GM18909 (cell line): ENCODE measurements at regions not wholly inside any gene's neighbourhood (a gene's known extent, or its start where the extent isn't known, plus 50 kb on each side); places are given as distances from the start of the nearest gene placed in this dataset.

Experiments
- ATAC-seq: cut with Tn5 transposase; IDR thresholded peaks from one replicate; pipeline ENCODE4 v1.9.1; 2021; ENCODE audit warnings: mild to moderate bottlenecking; ENCODE audit not compliant: unreplicated experiment, poor library complexity

- ATAC-seq, result no peak
Observed at GRCh38 chr1:99561952-99562351, 84.0 kb upstream of the PALMD start.

DNA sequence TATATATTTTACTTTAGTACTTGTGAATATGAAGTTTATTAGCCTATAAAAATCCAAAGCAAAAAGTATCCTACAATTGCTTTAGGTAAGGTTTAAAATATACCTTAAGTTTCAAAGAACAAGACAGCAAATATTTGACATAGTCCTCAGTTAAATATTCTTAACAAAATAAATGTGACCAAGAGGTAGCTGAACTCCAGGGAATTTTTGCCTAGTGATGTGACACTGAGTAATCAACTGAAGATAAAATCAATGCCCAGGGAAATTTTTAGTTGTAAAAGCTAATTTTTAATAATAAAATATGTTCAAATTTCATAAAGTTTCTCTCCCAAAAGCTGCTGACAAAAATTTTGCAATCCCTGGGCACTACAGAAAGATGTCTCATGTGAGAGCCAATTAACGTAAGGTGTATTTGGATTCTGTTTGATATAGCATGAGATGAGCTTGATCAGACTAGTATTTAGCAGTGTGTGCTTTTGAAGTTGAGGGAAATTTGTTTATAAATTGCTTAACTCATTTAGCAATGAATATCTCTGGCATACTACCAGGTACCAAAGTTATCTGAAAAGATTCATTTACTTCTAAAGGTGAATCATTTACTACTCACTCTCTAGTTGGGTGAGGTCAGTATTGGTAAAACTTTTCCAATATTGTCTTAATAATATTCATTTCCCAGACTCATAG, 80.2 kb upstream of the PALMD start:
- no peak for ATAC-seq

- no peak for ATAC-seq
Observed at GRCh38 chr1:99566290-99567021, 79.5 kb upstream of the PALMD start.

DNA sequence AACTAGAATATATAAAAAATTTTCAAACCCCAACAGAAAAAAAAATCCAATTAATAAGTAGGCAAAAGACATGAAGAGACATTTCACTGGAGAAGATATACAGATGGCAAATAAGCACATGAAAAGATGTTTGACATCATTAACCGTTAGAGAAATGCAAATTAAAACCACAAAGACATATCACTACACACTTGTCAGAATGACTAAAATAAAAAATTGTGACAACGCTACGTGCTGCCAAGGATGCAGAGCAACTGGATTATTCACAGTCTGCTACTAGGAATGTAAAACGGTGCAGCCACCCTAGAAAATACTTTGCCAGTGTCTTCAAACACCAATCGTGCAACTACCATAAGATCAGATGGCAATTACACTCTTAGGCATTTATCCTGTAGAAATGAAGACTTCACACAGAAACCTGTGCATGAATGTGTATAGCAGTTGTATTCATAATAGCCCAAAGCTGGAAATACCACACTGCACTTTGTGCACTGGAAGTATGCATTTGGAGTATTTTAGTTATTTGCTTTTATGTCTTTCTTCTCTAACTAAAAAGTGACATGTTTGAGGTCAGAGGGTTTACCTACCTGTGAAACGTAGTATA, 75.3 kb upstream of the PALMD start:
- no peak for ATAC-seq

DNA sequence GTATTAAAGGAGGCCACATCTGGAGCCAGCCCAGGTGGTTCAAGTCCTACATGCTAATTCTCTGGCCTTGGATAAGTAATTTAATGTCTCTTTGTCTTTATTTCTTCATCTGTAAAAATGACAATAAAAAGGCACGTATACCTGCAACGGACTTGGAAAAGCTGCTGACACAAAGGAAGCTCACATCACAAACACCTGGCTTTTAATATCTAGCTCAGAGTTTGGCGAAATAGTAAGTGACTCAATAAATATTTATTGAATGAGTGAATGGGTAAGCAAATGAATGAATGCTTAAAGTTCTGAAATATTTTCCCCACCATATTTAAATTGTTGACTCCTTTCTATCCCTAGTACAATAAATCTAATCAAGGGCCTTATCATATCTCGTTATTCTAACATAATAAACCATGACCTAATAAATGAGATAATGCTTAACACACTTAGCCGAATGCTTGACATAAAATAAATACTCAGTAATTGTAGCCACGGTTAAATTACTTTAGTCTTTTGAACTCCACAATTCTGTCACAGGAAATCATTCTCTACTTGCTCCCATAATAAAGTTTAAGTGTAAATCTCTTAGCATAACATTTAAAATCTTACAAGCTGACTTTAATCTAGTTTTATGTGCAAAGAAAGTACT, 74.7 kb upstream of the PALMD start:
- no peak for ATAC-seq

DNA sequence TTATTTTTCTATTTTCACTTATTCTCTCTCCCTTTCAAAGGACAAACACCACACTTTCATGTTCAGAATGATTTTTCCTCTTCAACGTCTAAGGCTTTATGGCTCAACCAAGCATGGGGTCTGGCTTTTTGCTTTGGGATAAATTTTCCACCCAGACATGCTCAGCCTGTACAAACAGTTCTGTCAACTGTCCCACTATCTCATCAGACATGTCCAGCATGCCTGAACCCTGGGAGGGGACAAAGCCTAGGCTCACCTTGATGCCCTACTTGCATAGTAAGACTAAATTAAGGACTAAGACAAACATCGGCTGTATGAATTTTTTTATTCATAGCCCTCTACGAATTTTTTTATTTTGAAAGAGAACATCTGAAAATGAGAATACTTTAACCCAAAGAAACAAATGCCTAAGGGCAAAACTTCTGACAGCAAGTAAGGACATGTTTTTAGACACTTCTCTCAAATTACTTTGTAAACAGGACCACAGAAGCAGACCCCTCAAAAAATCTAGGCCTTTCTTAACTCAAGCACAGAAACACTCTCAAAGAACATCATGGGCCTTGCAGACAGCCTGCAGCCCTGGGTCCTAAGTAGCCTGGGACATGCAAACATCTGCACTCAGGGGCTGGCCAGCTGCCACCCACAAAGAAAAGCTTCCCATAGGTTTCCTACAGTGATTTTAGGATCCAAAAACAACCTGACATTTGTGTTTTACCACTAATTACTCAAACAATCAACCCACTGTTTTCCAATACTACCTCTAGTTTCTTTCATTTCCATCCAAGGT, 72.3 kb upstream of the PALMD start:
- ATAC-seq, result no peak

- no peak for ATAC-seq
Observed at GRCh38 chr1:99577313-99577712, 68.6 kb upstream of the PALMD start.

DNA sequence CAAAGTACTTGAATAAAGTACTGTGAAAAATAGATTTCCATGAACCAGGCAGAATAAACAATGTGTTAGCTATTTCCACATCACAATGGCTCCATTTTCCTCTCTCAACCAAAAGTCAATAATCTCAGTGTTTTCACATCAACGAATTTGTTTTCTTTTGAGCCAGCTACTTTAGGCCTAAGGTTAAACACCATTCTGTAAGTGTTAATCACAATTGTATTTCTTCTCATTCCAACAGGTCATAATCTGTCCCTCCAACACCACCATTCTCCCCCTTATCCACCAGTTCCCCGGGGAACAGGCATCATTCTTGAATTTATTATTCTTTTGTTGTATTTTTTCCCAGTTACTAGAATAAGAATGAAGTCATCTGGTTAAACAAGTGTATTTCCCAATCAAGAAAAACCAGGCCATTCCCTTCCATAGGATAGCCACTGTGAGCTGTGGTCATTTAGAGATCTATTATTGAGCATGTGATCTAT, 66.2 kb upstream of the PALMD start:
- no peak for ATAC-seq

DNA sequence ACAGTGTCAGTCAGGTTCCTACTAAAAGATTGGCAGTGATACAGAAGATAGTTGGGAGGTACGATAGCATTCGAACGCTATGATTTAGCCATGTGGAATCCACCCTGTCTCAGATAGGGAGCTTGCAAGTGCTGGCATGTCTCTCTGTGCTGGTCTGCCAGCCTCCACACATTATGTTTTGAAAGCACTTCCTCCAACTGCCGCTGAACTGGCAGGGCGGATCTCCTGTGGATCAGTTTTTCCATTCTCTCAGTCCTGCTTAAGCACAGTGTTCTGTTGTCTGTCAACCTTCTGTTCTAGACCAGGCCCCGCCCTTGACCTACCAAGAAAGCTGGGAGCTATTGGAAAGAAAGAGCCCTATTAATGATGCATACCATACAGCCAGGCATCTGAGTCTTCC, 65.5 kb upstream of the PALMD start:
- no peak for ATAC-seq

DNA sequence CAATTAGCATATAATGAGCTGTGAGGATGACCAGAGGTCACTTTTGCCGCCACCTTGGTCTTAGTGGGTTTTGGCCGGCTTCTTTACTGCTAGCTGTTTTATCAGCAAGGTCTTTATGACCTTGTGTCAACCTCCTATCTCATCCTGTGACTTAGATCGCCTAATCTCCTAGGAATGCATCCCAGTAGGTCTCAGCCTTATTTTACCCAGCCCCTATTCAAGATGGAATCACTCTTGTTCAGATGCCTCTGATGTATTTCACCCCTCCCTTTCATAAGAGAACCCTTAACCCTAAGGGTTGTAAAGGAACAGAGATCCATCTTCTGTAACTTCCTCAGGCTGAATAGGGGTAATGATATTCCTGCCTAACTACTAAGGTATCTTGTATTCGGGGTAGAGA, 58.9 kb upstream of the PALMD start:
- no peak for ATAC-seq

DNA sequence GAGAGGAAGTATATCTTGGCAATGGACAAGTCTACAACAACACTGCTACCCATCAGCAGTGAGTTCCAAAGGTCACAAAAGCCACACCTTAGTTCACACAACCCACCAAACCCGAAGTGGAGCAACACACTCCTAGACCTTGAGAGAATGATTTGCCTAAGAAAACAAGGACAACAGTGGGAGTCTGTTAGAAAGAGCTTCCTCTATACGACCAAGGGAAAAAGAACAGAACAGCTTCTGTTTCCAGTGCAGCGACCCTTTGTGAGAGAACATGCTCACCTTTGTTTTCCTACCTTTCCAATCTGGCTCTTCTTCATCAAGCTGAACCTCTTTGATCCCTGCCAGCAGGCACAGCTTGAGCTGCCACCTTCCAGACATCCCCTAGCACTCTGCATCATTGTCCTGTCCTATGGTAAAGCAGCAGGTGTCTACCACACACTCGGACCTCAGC, 56.7 kb upstream of the PALMD start:
- no peak for ATAC-seq

- ATAC-seq, result no peak
Observed at GRCh38 chr1:99590578-99591209, 55.2 kb upstream of the PALMD start.

DNA sequence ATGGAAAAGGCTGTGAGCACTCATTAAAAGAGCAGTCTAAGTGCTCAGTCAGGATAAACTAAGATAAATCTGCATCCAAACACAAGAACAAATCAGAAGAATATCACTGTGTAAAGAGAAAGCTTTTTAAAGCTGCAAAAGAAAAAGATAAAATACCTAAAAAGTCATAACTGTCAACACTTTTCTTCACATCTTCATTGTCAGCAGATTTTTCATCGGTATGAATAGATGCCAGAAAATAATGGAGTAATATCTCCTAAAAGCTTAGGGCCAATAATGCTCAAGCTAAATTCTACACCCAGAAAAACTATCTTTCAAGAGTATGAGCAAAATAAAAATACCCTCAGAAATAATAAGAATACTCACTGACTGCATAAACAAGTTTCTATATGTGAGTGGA, 54.0 kb upstream of the PALMD start:
- no peak for ATAC-seq

- ATAC-seq, result no peak
Observed at GRCh38 chr1:99594205-99594604, 51.7 kb upstream of the PALMD start.

DNA sequence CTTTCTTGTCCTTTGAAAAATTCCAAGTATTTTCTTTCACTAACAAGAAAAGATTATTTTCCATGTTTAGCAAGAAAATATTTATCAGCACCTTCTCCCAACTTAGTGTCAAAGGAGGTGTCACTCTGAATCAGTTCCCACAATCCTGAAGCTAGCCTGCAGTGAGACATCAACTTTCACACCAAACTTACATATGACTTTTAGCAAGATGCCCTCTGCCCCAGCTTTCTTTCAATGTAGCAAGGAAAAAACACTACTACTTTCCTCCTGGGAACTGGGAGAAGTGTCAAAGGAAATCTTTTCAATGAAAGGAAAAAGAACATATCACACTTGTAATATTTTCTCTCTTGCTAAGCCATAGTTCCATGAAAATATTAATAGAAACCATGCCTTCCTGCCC, 50.9 kb upstream of the PALMD start:
- no peak for ATAC-seq

- ATAC-seq, result no peak
Observed at GRCh38 chr1:99595441-99595840, 50.5 kb upstream of the PALMD start.
